ENCODE measurements at regions not wholly inside any gene's neighbourhood (a gene's known extent, or its start where the extent isn't known, plus 50 kb on each side); places are given as distances from the start of the nearest gene placed in this dataset.

DNA sequence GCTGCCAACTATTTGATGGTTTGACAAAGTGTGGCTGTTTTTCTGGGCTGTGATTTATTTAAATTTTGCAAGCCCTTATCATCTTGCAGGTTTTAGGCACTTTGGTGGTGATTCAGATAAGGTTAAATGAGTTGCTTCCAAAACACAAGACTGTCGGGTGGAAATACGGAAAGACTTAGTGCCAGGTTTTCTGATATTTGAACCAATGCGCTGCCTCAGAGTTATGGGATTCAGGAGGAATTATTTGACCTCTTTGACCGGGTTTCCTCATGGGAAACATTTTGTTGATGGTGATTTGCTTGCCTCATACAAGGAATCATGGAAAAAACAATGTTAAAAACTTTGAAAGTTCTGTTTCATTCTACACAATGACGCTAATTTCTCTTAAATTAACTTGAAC lies 136.1 kb upstream of the MAP9 start:
- ATAC-seq, result no peak

DNA sequence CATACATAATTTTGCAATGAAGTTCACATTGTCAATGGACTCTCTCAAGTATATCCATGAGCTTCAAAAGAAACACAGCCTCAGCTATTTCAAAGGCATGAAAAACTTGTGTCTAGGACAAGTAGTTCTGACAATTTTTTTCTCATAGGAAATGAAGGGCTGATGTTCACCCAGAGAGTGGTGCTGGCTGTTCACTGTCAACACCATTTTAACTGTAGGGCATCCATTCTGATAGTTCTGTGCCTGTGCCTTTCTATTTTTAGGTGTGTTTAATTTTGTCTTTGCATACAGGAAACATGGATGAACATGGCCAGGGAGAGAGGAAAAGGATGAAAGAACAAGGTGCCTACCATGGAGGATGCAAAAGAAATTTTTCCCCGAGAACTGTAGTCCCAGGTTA lies 135.3 kb upstream of the MAP9 start:
- ATAC-seq, result no peak

DNA sequence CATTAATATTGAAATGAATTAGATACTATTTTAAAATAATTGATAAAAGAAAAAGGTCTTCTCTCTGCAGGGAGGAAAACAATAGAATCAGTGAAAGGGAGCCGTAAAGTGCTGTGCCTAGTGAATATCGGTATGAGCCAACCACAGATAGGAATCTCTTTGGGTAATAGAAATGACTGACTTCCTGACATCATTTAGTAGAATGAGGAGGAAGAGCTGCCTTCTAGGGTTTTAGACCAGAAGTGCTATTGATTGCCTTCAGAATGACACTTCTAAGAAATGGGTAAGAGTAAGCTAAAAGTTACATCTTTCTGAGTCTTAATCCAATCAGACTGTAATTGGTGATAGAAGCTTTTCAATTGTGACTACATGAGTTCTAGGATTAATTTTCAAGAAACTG lies 134.0 kb upstream of the MAP9 start:
- no peak for ATAC-seq

DNA sequence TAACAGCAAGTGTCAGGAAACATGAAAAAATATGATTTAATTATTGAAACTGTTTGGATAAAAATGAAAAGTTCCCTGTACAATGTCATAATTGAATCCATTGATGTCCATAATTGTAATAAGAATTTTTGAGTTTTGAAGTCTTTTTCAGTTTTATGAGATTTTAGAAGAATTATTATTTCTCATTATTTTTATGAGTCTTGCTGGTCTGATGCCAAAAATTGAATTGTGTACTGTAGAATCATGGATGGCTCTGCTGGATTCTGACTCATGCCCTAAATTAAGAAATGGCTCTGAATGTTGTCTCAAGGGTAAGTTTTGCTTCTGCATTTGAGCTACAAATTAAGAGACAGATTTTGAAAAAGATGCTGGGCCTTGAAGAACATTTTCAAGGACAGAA lies 132.8 kb upstream of the MAP9 start:
- no peak for ATAC-seq

DNA sequence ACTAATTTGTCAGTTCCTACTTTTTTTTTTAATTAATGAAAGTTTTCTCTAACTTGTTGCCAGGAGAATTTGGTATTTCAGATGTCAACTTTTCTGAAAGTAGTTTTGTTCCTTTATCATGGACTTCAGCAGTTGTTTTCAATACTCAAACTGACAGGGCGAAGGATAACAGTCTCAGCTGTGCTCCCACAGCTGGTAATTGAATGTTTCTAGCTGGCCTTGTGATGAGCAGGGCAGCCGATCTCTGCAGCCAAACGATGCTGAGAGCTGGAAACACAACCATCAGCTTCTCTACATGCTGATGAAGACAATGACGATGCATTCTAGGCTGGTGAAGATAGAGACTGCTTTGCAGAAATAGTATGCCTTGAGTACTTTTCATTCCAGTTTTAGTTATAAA lies 130.0 kb upstream of the MAP9 start:
- no peak for ATAC-seq

DNA sequence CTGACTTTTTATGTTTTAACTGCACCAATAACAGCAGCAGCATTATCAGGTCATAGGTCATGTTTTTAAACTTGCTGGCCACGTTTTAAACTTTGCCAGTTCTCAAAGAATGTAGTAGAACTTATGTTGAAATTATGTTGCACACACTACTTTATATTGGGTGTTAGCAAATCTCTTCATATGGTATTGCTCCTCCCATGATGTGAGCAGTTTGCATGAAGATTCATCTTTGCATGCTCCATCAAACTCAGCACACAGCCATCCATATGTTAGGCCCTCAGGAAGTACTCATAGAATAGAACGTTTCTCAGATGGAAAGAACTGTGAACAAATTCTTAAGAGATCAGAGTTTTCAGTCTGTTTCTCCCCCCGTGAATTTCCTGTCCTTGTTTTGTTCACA lies 128.6 kb upstream of the MAP9 start:
- no peak for ATAC-seq

DNA sequence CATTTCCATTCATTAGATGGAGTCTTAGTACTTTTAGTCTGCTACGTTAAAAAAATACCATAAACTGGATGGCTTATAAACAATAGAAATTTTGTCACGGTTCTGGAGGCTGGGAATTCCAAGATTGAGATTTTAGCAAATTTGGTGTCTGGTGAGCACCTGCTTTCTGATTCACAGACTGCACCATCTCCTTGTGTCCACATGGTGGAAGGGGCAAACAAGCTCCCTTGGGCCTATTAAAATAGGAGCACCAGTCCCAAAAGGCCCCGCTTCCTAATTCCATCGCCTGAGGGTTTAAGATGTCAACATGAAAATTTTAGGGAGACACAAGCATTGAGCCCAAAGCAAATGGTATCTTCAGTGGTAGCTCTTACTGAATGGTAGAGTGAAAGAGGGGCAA lies 120.5 kb upstream of the MAP9 start:
- ATAC-seq, result no peak

DNA sequence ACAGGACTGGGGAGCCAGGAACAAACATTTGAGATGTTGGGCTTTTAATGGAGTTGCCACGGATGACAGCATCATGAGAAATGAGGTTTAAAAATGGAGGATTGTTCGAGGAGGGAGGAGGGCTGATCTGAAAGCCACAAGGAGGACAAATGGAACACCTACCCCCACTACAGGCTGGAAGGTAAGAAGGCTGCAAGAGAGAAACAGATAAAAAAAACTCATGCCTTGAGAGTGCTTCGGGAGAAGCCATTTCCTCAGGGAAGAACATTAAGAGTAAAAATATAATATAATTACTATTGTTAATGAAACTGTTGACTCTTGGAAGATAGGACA lies 119.5 kb upstream of the MAP9 start:
- no peak for ATAC-seq

DNA sequence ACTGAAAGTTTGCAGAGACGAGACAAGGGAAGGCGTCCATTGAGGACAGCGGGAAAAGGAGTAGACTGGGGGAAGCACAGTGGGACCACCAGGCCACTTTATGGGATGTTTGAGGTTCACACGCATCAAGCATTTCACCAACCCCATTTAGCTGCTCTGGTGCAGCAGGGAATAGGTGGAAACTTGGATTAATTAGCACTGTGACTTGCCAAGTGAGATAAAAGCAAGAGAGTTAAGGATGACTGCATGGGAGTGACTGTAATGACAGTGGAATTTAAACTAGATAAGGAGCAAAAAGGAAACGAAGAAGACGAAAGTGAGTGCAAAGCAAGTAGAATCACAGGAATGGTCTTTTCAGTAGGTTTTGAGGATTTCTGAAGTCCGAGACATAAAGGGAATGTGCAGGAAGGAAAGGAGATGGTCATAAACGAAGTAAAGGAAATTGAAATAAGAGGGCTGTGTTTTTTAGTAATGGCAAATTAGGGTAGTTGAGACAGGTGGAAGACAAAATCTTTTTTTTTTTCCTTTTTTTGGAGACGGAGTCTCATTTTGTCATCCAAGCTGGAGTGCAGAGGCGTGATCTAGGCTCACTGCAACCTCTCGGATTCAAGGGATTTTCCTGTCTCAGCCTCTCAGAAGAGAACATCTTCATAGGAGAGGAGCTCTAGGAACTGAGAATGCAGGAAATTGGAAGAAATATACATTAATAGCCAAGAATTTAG lies 119.0 kb upstream of the MAP9 start:
- ATAC-seq, result no peak

DNA sequence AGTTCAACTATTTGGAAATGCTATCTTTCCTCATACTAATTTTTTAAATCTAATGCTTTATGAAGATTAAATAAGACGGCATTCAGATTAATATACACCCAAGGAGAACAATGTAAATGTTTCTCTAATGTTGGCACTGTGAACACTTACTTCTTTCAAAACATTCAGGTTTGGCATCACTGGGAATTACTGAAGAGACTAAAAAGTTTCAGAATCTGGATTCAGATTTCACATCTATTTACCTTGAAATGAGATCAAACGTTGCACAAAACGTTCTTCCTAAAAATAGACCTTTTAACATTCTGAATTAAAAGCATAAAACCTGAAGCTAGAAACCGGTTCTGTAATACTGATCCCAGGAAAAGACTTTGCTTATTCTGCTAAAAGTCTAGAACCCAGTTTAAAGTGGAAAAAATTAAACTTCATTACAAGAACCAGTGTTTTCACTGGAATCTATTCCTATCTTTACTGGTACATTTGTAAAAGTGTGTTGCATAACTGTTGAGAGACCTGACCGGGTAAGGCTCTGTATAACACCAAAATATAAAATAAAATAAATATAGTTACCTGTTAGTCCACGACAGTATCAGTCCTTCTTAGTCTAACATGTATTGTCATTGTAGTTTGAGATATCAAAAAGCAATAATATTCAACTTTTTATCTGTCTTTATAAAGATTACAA lies 117.4 kb upstream of the MAP9 start:
- ATAC-seq, result no peak

DNA sequence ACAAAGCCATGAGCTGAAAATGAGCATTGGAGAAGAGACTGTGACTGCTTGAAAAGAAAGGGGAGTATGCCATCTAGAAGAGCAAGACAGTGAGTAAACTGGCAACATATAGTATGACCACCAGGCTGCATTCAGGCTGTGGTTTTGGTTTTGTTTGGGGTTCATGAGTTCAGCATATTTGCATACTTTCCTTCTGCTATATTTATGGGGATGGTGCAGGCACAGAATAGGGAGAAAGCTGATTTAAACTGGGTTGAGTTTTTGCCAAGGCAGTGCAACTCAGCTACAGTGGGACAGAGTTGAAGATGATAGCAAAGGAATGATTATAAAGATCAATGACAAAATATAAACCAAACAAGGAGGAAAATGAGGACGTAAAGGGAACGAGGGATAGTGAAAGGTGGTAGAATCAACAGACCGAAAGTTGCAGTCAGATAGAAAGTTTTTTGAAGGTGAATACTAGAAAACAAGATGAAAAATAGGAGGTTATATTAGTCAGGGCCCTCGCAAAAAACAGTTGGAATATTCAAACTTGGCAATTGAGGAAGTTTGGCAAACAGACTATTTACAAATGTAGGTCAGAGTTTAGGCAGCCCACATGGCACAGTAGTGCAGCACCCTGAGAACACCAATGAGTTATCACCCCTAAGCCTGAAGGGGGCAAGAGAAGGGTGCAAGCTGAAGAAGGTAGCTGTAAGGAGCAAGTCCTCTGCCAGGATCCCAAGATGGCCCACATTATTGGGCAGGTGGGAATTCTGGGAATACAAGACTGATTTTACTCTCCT lies 114.8 kb upstream of the MAP9 start:
- no peak for ATAC-seq

DNA sequence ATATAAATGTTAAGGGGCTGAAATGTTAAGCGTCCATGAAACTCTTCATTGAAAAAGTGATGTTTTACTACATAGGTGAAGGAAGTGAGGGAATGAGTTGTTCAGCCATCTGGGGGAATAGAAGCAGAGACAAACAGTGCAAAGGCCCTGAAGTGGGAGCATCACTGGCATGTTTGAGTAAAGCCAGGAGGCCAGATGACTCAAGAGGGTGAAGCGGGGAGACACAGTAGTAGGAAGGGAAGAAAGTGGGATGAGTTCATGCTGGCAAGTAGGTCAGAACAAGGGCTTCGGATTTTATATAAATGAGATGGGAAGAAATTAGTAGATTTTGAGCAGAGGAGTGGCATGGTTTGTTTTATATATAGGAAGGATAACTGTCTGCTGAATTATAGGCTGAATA lies 112.5 kb upstream of the MAP9 start:
- ATAC-seq, result no peak

DNA sequence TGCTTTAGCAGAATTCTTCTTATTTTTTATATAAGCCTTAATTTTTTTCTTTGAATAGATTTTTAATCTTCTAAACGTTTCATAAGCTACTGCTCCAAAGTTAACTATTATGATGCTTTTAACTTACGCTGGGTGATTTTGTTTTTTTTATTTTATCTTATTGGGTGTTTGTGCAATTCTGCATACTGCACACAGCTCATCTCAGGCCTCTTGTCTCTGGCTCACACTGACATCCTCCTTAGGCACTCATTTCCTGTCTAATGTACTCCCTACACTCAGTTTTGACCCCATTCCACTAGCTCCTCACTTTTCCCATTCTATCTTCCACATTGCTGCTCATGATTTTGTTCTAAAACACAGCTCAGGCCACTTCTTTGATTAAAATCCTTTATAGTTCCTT lies 111.9 kb upstream of the MAP9 start:
- ATAC-seq, result no peak

DNA sequence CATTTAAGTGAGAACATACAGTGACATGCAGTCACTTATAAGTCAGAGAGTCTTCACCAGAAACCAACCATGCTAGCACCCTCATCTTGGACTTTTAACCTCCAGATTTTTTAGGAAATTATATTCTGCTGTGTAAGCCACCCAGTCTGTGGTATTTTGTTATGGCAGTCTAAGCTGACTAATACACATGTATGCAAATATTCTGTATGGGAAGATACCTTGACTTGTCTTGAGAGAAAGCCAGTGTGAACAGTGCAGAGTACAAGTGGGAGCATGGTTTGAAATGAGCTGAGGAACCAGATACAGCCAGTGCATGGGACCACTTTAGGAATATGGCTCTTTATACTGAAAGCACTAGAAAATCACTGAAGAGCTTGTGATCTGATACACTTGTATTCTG lies 110.4 kb upstream of the MAP9 start:
- ATAC-seq, result no peak

DNA sequence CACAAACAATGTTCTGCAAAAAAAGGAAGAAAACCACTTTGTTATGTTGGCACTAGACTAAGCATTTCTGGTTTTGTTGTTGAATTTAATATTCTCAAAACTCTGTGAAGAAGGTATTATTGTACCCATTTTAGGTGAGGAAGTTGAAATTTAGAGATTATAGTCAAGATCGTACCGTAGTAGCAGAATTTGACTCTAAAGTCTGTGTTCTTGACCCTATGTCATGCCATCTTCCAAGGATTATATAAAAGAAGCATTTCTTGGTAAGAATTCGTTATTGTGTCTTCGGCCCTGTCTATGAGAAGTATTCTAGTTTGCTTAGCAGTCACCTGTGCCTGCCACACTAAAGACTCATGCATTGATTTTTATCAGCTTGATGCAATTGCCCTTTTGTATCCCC lies 104.4 kb upstream of the MAP9 start:
- no peak for ATAC-seq

DNA sequence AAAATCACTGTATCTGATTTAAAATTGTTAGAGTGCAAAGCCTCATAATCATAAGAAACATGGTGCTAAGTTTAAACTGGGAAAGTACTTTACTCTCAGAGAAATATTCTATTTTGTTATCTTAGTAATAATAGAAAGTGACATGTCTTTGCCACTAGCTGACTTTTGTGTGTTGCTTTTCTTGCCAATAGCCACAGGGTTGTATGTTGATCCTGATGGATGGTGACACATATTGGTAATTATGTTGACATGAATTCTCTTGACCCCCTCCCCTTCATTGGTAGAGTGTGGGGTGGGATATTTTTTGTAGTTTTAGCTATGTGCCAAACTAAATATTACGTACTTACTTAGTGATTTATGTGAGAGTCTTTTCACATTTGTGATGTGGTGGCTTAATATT lies 103.1 kb upstream of the MAP9 start:
- ATAC-seq, result no peak

DNA sequence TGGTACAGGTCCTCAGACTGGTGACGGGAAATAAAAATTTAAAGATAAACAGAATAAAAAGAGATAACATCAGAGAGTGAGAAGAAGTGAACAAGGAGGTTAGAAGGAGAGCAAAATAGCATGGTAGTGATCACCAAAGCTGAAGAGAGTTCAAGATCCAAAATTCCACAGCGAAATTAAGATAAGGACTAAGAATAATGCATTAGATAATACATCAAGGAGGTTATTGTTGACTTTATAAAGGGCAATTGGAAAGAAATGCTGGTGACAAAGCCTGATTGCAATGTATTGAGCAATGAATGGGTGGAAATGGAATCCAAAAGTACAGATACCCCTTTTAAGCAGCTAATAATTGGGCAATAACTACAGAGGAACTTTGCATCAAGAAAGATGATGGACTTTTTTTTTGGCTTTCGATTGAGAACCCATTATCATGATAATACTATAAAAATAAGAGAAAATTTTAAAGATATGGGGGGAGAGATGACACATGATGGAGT lies 101.6 kb upstream of the MAP9 start:
- ATAC-seq, result no peak

DNA sequence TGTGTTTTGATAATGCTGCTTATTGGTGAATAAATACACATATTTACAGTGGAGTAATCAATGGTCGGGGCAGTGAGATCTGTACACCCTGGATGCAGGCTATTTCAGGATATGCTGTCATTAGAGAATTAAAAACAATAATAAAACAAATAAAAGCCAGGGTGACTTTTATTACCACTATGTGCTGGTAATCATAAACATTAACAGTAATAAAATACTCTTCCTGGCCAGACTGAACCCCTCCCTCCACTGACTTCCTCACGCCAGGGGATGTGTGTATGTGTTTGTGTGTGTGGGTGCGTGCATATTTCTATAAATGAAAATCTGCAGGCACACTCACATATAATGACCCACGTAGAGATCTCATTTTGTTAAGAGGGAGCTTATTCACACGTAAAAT lies 98.0 kb upstream of the MAP9 start:
- no peak for ATAC-seq

DNA sequence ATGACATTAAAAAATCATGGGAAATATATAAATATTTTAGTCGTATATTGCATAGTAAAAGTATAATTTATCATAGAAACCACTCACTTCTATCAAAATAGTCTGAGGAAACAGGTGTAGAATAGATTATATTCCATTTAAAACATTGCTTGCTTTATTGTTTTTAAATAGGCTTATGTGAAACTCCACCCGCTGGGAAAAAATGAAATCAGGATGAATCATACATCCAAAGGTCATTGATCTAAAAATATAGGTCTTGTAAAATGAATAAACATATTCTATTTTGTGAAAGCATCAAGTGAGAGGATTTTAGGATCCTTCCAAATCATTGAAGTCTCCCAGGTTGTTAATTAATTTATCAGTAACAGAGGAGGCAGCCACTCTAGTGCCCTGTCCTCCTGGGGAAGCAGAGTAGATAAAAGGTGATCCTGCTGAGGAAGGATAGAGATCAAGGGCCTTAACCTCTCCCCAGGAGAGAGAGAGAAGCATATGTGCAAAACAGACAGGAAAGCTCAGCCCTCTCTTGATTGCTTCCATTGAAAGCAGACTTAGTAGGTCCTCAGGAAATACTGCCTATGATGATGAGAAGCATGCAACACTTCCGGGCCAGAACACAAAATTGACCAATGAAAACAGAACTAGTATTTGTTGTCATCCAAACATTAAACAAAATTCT lies 96.8 kb upstream of the MAP9 start:
- no peak for ATAC-seq

DNA sequence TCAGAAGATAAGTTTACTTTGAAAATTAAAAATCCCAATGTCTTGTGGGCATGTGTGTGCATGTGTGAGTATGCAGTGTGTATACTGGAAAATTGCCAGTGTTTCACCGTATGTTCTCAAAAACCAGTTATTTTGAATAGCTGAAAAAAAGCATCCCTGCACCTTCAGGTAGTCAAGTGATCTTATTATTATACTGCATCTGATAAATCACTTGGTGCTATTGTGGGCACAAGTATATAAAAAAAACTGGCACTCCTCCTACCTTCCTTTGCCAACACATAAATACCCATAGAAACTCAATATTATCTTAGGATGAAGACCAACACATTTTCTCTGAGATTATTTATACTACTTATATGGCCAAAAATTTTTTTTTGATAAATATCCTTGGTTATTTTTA lies 91.5 kb upstream of the MAP9 start:
- ATAC-seq, result no peak

DNA sequence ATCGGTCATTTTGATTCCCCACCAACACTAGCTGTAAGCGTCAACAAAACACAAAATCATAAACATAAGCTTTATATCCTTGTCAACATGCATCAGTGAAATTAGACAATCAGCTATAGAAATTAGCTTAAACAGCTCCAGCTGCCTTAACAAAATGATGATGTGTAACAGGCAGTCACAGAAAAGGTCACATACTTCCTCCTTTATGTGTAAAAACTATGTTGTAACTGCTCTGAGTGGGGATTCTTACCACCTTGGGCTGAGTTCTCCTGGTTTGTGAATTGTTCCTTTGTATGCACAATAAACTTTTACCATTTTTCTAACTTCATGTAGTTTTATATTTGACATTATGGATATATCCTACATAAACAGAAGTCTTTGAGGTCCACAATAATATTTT lies 73.9 kb upstream of the MAP9 start:
- ATAC-seq, result peak; percentile 25

DNA sequence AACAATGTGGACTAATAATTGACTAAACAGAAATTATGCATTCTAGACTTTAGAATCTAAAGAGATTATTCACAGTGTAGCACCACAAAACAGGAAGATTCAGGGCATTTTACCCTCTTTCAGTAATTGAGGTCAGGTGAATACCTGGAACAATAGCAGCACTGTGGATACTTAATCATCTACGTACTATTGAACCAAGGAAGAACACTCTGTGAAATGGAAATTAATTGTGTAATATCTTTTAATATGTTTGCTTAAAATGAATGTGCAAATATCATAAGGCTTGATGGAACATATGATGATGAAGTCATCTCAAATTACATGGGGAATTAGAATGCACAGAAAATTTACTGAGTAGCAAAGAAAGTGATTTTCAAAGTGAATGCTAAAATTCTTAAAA lies 68.5 kb upstream of the MAP9 start:
- ATAC-seq, result no peak

DNA sequence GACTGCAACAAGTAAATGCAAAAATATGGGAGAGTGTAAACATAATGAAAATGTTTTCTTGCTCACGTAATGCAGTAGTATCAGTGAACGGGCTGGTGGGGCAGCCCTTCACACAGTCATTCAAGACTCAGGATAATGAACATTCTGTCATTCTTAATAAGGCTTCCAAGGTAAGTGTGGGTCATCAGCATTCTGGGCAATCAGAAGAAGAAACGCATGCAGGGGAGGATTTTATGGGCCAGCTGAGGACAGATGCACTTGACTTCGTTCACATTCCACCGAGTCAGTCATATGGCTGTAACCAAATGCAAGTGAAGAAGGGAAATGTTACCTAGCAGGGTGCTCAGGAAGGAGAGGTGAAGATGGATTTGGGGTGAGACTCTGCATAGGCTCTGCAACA lies 68.0 kb upstream of the MAP9 start:
- no peak for ATAC-seq
